H7 (cell line): ENCODE measurements at regions not wholly inside any gene's neighbourhood (a gene's known extent, or its start where the extent isn't known, plus 50 kb on each side); places are given as distances from the start of the nearest gene placed in this dataset.

ENCODE experiments used
- DNase-seq: peaks from one replicate; pipeline ENCODE4 v3.0.0; 2012
- H3K27me3 ChIP-seq: 2 replicates; pipeline ENCODE4 v1.6.0; 2011; ENCODE audit warnings: mild to moderate bottlenecking, low read length; ENCODE audit not compliant: control insufficient read depth, insufficient read depth
- H3K36me3 ChIP-seq: replicated peaks from 2 replicates; pipeline ENCODE4 v1.5.1; 2011; ENCODE audit warnings: low read length; ENCODE audit not compliant: control insufficient read depth, insufficient read depth
- H3K4me3 ChIP-seq: 2 replicates; pipeline ENCODE4 v1.5.1; 2011; ENCODE audit warnings: low read depth, mild to moderate bottlenecking, control low read depth, low read length, moderate library complexity; ENCODE audit not compliant: insufficient read depth

DNA sequence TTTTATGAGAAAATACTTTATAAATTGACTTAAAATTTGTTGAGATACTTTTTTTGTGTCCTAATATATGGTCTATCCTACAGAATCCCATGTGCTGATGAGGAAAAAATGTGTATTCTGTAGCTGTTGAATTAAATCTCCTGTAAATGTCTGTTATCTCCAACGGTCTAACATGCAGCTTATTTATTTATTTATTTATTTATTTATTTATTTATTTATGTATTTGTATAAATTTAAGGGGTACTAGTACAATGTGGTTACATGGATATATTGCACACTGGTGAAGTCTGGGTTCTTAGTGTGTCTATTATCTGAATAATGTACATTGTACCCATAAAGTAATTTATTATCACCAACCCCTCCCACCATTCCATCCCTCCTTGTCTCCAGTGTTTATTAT is 315.5 kb downstream of the TENT5A start:
- no peak for DNase-seq
- H3K27me3 ChIP-seq: no peaks in the 10 kb centered on the region

DNA sequence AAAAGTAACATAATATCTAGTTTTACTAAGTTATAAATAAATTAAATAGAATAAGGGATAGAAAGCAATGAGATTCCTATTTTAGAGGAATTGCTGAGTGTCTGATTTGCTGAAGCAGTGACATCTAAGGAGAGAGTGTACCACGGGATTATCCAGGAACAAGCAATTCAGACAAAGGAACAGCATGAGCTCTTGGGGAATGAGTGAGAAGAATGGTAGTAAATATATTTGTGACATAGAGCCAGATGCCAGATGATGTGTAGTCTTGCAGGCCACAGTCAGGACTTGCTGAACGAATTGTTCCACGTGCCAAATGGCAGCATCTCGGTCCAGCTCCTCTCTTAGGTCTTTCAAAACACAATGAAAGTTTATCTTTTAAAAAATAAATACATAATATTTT is 339.2 kb downstream of the TENT5A start:
- no peak for DNase-seq
- Histone ChIP-seq H3K4me3 (no peak overlapping the region), H3K27me3 (no peaks in the 10 kb centered on the region), H3K36me3 (no peaks in the 10 kb centered on the region)

More for the DNA sequence above, 315.5 kb downstream of the TENT5A start:
- H3K4me3 ChIP-seq: no peak overlapping the region
- H3K36me3 ChIP-seq: no peaks in the 10 kb centered on the region

DNA sequence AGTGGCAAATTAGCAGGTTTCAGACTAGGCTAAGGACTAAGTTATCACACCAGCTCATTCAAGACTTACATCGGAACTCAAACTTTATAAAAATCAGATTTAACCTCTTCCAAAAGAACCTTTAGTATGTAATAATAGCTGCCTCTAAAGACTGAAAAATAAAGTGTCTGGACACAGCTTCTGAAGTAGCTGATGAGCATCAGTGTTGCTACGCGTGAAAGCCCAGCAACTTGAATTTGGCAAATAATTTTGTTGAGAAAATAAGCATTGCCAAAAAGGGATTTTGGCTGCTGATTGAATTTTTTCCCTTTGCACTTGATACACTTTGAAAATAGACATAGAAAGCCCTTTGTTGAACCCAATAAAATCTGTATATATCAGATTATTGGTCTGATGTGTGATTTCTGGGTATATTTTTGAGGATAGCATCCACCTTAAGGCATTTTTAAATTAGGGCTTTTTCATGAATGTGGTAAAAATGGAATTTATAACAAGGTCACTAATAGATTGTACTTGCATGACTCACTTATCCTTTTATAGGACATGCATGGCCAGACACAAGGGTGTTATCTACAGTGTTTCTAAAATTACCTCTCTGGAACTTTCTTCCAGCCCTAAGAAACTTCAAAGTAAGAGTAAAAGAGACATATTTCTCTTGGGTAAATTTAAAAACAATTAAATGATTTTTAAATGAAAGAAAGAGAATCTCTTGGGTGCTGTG is 350.4 kb downstream of the TENT5A start:
- Histone ChIP-seq H3K36me3 (no peaks in the 10 kb centered on the region), H3K4me3 (no peak overlapping the region), H3K27me3 (no peaks in the 10 kb centered on the region)
- no peak for DNase-seq

DNA sequence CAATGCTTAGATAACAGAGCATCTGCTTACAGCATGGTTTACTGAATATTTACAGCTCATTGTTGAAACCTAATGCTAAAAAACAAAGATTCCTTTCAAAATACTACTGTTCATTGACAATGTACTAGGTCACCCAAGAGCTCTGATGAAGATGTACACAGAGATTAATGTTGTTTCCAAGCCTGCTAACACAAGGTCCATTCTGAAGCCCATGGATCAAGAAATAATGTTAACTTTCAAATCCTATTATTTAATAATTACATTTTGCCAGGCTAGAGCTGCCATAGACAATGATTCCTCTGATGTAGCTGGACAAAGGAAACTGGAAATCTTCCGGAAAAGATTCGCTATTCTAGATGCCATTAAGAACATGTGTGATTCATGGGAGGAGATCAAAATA is 355.6 kb downstream of the TENT5A start:
- no peak overlapping the region for H3K4me3 ChIP-seq
- no peak for DNase-seq
- H3K27me3 ChIP-seq: no peaks in the 10 kb centered on the region
- no peaks in the 10 kb centered on the region for H3K36me3 ChIP-seq

DNA sequence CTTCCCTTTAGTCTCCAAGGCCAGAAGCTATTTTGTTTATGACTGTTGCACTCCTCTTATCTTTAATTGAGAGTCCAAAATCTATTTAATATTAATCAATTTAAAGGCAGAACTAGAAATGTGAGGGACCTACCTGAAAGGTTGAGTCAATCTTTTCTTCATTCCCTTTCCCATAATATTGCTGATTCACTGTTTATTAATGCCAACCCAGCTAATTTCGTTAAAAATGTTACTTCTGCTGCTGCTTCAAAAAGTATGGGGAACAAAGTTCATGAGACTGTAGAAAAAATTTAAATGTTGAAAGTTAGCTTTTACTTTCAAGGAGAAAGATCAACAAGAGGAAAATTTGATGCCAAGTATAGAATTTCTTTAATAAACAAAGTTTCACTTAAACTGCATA is 365.3 kb downstream of the TENT5A start:
- Histone ChIP-seq H3K4me3 (no peak overlapping the region), H3K27me3 (no peaks in the 10 kb centered on the region), H3K36me3 (no peaks in the 10 kb centered on the region)
- no peak for DNase-seq

DNA sequence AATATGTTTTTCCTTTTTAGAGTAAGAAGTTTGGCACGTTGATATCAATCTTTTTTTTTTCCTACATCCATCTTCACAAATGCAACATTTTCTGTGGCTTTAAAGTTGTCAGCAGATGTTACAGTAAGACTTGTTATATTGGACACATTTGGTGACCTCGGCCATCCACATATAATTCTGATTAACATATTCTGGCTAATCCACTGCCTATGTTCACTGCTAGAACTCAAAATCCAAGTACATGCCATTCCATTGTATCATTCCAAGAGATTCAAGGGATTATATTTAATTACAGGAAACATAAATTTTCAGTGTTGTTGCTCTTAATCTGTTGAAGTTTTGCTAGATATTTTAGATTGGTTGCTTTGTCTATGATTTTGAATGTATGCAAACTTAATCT is 367.6 kb downstream of the TENT5A start:
- DNase-seq: no peak
- H3K4me3 ChIP-seq: no peak overlapping the region
- no peaks in the 10 kb centered on the region for H3K27me3 ChIP-seq
- H3K36me3 ChIP-seq: no peaks in the 10 kb centered on the region

DNA sequence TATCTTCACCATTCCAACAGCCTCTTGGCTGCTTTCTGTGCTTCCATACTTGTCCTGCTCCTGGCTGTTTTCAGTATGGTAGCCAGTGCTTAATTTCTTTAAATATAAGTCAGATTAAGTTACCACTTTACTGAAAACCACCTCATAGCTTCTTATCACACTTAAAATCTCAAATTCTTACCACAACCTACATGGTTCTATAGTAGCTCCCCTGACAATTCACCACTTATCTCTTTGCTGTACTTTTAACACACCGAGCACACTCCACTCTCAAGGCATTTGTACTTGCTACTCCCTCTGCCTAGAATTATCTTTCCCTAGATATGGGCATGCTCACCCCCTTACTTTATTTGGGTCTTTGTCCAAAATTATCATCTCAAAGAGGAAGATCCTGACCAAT is 369.0 kb downstream of the TENT5A start:
- no peak for DNase-seq
- H3K27me3 ChIP-seq: no peaks in the 10 kb centered on the region

DNA sequence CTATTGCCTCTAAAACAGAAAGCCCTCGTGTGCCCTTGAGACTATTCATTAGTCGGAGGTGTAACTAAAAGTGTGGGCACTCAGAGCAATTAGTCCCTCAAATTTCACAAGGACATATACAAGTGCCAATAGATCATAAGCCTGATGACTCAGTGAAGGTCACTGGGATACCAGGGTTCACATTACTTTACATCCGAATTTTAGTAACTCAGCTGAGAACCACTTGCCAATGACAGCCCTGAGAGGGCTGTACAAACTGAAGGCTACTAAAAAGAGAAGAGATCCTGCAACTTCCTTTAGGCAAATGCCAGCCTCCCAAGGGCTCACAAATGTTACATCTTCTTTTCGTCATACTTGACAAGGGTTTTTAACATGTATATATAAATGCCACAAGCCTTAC is 369.6 kb downstream of the TENT5A start:
- DNase-seq: no peak
- Histone ChIP-seq H3K27me3 (no peaks in the 10 kb centered on the region), H3K4me3 (no peak overlapping the region), H3K36me3 (no peaks in the 10 kb centered on the region)

More for the DNA sequence above, 369.0 kb downstream of the TENT5A start:
- no peak overlapping the region for H3K4me3 ChIP-seq
- H3K36me3 ChIP-seq: no peaks in the 10 kb centered on the region

DNA sequence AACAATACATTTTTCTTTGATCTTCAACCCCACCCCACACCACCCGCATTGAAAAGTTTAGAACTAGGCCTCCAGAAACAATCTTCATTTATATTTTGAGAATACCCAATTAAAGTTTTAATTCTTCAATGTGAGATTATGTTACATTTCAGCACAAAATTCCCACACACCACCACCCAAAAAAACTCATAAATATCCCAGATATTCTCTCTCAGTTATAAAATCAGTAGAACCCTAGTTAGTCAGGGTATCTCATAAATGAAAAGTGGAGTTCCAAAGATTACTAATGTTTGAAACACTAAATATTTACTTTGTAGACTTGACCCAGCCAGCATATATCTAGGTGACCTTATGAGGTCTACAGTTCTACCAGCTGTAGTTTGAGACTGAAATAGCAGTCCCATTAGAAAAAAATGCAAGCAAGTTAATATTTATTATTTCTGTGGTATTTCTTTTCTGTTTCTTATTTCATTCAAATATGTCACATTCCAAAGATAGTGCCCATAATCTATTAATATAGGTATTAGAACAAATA is 371.0 kb downstream of the TENT5A start:
- no peak for DNase-seq

DNA sequence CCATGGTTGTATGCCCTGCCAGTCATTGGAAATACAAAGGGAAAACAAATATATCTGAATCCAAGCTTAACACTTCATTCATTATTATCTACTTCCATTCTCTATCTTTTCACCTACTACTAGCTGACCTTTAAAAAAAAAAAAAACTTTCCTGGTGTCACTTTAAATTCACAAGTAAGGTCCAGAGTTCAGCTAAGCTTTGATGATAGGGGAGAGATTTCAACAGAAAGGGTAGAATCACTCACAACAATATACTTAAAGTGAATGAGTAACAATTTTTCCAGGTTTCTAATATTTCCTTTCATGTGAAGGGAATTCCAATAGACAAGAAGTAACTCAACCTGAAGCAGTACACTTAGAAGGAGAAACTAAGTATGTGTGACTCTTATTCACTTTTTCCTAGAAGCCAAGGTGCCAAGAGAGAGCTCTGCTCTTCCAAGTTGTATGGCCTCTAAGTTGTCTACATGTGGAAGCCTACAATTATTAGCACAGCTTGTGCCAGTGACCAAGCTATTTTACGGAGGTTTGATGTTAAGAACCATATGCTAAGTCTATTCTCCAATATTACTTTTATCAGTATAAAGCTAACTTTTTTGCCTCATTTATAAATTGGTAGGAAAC is 371.7 kb downstream of the TENT5A start:
- no peaks in the 10 kb centered on the region for H3K27me3 ChIP-seq
- no peak overlapping the region for H3K4me3 ChIP-seq
- DNase-seq: no peak
- no peaks in the 10 kb centered on the region for H3K36me3 ChIP-seq

More for the DNA sequence above, 371.0 kb downstream of the TENT5A start:
- Histone ChIP-seq H3K4me3 (no peak overlapping the region), H3K36me3 (no peaks in the 10 kb centered on the region), H3K27me3 (no peaks in the 10 kb centered on the region)

DNA sequence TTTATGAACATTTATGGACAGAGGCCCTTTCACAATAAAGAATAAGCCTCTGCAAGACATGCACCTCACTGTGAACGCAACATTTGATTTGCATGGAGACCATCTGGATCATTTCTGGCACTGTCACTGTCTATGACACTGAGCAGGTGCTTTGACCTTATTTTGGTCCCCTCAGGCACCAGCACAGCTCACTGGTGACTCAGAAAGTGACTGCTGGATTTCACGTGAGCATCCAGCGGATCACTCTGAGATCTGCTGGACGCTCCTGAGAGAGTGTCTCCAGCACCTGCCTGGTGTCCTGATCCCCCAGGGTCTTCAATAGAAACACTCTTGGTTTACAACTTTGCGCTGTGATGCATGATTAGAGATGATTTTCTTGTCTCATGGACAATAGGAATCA is 375.7 kb downstream of the TENT5A start:
- no peaks in the 10 kb centered on the region for H3K36me3 ChIP-seq
- H3K27me3 ChIP-seq: no peaks in the 10 kb centered on the region
- DNase-seq: no peak
- H3K4me3 ChIP-seq: no peak overlapping the region

DNA sequence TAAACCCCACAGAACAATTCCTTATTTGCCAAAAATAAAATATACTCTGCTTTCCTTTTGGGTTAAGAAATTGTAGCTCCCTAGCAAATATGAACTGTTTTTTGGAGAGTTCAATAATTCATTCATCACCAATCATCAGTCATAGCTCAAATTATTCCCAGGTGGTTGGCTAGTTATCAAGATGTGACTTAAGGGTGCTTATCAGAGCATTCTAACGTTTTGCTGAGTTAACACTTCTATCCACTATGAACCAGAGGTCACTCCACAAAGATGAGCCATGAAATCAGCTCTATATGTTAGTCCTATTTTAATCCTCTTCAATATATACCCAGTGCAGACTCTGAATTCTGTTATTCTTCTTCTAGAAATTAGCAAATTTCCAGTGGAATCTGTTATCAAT is 379.1 kb downstream of the TENT5A start:
- Histone ChIP-seq H3K36me3 (no peaks in the 10 kb centered on the region), H3K4me3 (no peak overlapping the region), H3K27me3 (no peaks in the 10 kb centered on the region)
- DNase-seq: no peak

DNA sequence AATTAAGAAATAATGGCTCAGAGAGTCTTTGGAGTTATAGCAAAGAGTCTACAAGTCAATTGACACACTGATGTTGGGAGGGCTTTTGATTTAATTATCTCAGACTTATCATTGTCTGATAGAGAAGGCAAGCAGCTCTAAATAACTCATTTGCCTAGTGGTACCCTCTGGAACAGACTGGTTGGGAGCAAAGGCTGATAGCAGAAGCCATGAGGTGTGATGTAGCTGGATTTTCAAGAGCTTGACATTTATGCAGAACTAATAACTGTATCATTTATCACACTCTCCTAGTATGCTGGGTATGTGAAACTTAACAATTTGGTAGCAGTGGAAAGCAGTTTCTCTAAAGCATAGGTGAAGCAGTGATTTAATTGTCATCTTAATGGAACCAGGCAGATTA is 380.6 kb downstream of the TENT5A start:
- Histone ChIP-seq H3K4me3 (no peak overlapping the region), H3K27me3 (no peaks in the 10 kb centered on the region), H3K36me3 (no peaks in the 10 kb centered on the region)
- no peak for DNase-seq

DNA sequence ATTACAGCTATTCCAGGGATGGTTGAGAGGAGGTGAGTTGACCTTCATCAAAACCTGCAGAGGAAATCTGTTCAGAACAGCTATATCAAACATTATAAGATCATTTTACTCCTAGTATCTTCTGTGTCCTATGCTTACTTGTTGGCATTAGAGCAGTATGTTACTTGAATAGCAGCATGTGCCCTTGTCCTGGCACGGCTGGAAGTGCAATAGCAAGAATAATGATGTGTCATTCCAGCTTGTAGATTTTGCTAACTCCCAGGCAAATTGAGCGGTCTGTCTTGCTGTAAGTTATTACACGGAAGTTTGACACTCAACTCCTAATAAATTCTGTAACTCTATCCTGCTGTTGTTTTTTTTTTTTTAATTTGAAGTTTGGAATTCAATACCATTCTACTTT is 385.5 kb downstream of the TENT5A start:
- DNase-seq: no peak
- H3K36me3 ChIP-seq: no peaks in the 10 kb centered on the region
- H3K27me3 ChIP-seq: no peaks in the 10 kb centered on the region
- no peak overlapping the region for H3K4me3 ChIP-seq

DNA sequence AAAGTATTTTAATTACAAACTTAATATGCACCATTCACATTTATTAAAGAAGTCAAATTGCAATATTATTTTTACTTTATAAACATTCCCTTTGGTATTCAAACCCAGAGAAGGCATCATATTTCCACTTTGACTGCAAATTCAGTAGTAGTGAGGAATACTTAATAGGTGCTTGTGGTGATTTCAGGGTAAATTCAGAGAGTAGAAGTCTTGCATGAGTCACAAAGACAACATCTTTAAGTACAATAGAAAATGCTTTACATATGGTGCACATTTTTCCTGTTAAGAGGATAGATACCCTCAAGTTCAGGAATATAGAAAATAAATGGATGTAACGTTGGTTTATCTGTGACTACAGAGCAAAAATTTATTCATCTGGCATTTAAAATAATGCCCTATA is 390.2 kb downstream of the TENT5A start:
- Histone ChIP-seq H3K4me3 (no peak overlapping the region), H3K27me3 (no peaks in the 10 kb centered on the region), H3K36me3 (no peaks in the 10 kb centered on the region)
- no peak for DNase-seq
